ENCODE measurements at regions not wholly inside any gene's neighbourhood (a gene's known extent, or its start where the extent isn't known, plus 50 kb on each side); places are given as distances from the start of the nearest gene placed in this dataset.
A peak's percentile ranks its signal among the peaks of the same experiment; 100 is the strongest.

DNA sequence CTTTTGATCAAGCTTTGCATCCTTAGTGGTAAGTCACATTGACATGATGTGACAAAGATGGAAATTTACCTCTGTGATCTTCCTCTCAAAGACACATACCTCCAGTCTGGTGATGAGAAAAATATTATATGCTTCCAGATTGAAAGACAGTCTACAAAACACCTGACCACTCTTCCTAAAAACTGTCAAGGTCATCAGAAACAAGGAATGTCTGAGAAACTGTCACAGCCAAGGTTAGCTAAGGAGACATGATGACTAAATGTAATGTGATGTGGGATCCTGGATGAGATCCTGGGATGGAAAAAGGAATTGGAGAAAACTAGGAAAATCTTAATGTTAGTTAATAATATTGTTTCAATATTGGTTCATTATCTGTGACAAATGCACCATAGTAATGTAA lies 226.6 kb upstream of the ST6GAL2 start:
- Histone ChIP-seq H3K27me3 (ENCODE audit: control insufficient read depth, low read length) (no peaks in the 10 kb centered on the region), H3K4me1 (ENCODE audit: control insufficient read depth, low read length) (no peaks in the 10 kb centered on the region), H3K36me3 (ENCODE audit: control insufficient read depth, low read length) (no peaks in the 10 kb centered on the region), H3F3A (ENCODE audit: control insufficient read depth, insufficient read depth) (no peaks in the 10 kb centered on the region), H3K4me2 (ENCODE audit: low read length) (no peak overlapping the region), H3K4me3 (ENCODE audit: low read length) (no peak overlapping the region), H3K9me3 (ENCODE audit: control insufficient read depth, insufficient read depth, low read length) (no peaks in the 10 kb centered on the region), H3K9me2 (replicated peaks; ENCODE audit: control insufficient read depth, low read length) (no peaks in the 10 kb centered on the region), H3K27ac (ENCODE audit: low read depth, low read length) (no peak overlapping the region), H4K20me1 (ENCODE audit: control insufficient read depth, insufficient read depth, low read depth, low read length) (no peaks in the 10 kb centered on the region), H3K79me2 (ENCODE audit: control insufficient read depth, low read length) (no peaks in the 10 kb centered on the region)
- TF ChIP-seq, protein P1, sequence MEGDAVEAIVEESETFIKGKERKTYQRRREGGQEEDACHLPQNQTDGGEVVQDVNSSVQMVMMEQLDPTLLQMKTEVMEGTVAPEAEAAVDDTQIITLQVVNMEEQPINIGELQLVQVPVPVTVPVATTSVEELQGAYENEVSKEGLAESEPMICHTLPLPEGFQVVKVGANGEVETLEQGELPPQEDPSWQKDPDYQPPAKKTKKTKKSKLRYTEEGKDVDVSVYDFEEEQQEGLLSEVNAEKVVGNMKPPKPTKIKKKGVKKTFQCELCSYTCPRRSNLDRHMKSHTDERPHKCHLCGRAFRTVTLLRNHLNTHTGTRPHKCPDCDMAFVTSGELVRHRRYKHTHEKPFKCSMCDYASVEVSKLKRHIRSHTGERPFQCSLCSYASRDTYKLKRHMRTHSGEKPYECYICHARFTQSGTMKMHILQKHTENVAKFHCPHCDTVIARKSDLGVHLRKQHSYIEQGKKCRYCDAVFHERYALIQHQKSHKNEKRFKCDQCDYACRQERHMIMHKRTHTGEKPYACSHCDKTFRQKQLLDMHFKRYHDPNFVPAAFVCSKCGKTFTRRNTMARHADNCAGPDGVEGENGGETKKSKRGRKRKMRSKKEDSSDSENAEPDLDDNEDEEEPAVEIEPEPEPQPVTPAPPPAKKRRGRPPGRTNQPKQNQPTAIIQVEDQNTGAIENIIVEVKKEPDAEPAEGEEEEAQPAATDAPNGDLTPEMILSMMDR (IDR thresholded peaks at IDR 0.05; ENCODE audit: low read depth, low read length, poor library complexity, severe bottlenecking) = no peak
- TF ChIP-seq EZH2phosphoT487 (IDR thresholded peaks at IDR 0.05; ENCODE audit: borderline replicate concordance, low read length) = no peak

- H3K4me2 ChIP-seq (ENCODE audit: low read length) = no peak overlapping the region
- no peaks in the 10 kb centered on the region for H3K9me3 ChIP-seq (ENCODE audit: control insufficient read depth, insufficient read depth, low read length)
- H3K36me3 ChIP-seq (ENCODE audit: control insufficient read depth, low read length) = no peaks in the 10 kb centered on the region
- no peaks in the 10 kb centered on the region for H4K20me1 ChIP-seq (ENCODE audit: control insufficient read depth, insufficient read depth, low read depth, low read length)
- no peaks in the 10 kb centered on the region; the same call in 1 of the 2 replicates for H3F3A ChIP-seq (ENCODE audit: control insufficient read depth, insufficient read depth)
- H3K79me2 ChIP-seq (ENCODE audit: control insufficient read depth, low read length) = no peaks in the 10 kb centered on the region
- no peaks in the 10 kb centered on the region for H3K27me3 ChIP-seq (ENCODE audit: control insufficient read depth, low read length)
- peaks cover 21% of the 10 kb centered on the region for H3K4me1 ChIP-seq (ENCODE audit: control insufficient read depth, low read length)
- no peak overlapping the region for H3K27ac ChIP-seq (ENCODE audit: low read depth, low read length)
- TF ChIP-seq EZH2phosphoT487 (IDR thresholded peaks at IDR 0.05; ENCODE audit: borderline replicate concordance, low read length) = no peak
- TF ChIP-seq, protein P1 (IDR thresholded peaks at IDR 0.05; ENCODE audit: low read depth, low read length, poor library complexity, severe bottlenecking) = no peak
- H3K9me2 ChIP-seq (replicated peaks; ENCODE audit: control insufficient read depth, low read length) = no peaks in the 10 kb centered on the region
- H3K4me3 ChIP-seq (ENCODE audit: low read length) = no peak overlapping the region
Observed at GRCh38 chr2:107128381-107128780, 242.4 kb upstream of the ST6GAL2 start.

DNA sequence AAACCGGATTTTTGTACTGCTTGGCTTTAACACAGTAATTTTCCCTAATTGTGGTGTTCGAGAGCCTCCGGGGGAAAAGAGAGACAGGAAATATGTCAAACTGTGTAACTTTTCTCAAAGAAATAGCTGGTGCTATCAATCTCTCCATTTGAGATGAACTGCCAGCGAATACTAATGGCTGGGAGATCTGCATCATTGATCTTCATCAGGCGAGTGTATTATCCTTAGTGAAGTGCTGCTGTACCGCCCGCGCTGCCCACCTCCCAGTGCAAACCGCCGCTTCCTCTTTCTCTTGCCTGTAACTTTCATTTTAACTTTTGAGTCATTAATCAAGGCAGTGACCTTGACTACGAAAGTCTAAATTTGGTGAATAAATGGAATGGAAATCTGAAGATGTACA lies 246.1 kb upstream of the ST6GAL2 start:
- Histone ChIP-seq H3K9me3 (ENCODE audit: control insufficient read depth, insufficient read depth, low read length) (no peaks in the 10 kb centered on the region), H3K79me2 (ENCODE audit: control insufficient read depth, low read length) (no peaks in the 10 kb centered on the region), H3K4me1 (ENCODE audit: control insufficient read depth, low read length) (peaks cover 29% of the 10 kb centered on the region), H3K9me2 (replicated peaks; ENCODE audit: control insufficient read depth, low read length) (no peaks in the 10 kb centered on the region), H3K4me2 (ENCODE audit: low read length) (peak overlapping the region; percentile 57), H4K20me1 (ENCODE audit: control insufficient read depth, insufficient read depth, low read depth, low read length) (no peaks in the 10 kb centered on the region), H3K27me3 (ENCODE audit: control insufficient read depth, low read length) (no peaks in the 10 kb centered on the region), H3K36me3 (ENCODE audit: control insufficient read depth, low read length) (no peaks in the 10 kb centered on the region), H3F3A (ENCODE audit: control insufficient read depth, insufficient read depth) (peaks cover 3% of the 10 kb centered on the region; the same call in 1 of the 2 replicates), H3K27ac (ENCODE audit: low read depth, low read length) (peak overlapping the region; percentile 66), H3K4me3 (ENCODE audit: low read length) (peak overlapping the region; percentile 54)
- TF ChIP-seq, protein P1 (IDR thresholded peaks at IDR 0.05; ENCODE audit: low read depth, low read length, poor library complexity, severe bottlenecking) = no peak
- no peak for TF ChIP-seq EZH2phosphoT487 (IDR thresholded peaks at IDR 0.05; ENCODE audit: borderline replicate concordance, low read length)
